ENCODE measurements at regions not wholly inside any gene's neighbourhood (a gene's known extent, or its start where the extent isn't known, plus 50 kb on each side); places are given as distances from the start of the nearest gene placed in this dataset.
A peak's percentile ranks its signal among the peaks of the same experiment; 100 is the strongest.
"Not testable (repeated sequence)": the region's sequence is repeated elsewhere in the genome, so short reads cannot be mapped to it uniquely, and the experiment has no call there.

DNA sequence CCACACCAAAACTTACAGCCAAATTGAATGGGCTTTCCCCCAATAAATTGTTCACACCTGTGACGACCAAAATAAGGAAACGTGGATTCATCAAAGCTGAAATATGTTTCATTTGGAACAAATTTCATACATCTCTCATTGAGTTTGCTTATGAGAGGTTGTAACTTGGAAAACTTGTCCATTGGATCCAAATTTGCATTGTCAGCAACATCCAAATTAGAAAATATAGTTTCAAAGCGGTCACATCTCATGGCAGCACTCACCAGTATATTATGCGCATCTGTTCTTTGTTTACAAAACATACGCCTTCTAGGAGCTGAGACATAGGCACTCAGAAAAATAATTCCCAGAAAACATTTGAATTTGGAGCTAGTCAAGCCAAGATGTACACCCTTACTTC is 1028.2 kb upstream of the USP15 start:
- no peak for DNase-seq (ENCODE audit: low read depth)

DNA sequence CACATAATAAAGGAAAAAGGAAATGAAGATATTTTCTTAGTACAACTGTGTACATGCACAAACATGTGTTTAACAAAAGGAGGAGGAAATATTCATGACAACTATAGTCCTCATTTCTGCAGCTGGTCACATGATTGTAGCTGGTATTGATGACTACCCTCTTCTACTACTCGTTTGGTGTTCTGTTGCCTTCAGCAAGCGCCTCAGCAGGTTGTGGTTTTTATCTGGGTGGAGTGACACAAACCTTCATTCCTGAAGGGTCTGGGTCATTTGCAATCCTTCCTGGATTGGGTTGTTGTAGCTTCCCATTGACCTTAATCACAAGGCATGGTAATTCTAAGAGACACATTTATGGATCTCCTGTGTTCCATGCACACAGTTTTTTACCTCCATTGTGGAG is 1009.9 kb upstream of the USP15 start:
- peak; percentile 88 for DNase-seq (ENCODE audit: low read depth)

DNA sequence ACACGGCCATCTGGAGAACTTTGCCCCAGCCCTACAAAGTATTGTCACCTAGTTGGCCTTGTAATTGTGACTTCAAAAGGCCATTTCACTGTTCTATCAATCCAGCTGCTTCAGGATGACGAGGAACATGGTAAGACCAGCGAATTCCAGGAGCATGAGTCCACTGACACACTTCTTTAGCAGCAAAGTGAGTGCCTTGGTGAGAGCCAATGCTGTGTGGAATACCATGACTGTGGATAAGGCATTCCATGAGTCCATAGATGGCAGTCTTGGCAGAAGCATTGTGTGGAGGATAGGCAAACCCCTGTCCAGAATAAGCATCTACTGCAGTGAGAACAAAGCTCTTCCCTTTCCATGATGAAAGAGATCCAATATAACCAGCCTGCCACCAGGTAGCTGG is 1009.1 kb upstream of the USP15 start:
- peak; percentile 61 for DNase-seq (ENCODE audit: low read depth)

DNA sequence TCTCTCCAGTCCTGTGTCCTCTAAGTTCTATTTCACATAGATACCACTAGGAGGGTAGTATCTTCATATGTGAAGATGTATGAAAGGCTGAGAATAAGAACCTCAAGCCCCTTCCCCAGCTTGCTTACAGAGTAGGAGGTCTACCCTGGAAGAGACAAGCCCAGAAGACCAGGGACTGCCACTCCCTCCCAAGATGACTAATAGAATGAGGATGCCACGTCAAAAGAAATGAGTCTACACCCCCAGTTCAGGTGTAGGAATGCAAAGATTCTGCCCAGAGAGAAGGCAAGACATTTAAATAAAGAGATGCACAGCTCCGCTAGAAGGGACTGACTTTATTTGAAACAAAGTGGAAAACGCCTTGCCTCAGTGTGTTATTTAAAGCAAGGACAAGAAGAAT is 1006.0 kb upstream of the USP15 start:
- DNase-seq (ENCODE audit: low read depth), result peak; percentile 23

DNA sequence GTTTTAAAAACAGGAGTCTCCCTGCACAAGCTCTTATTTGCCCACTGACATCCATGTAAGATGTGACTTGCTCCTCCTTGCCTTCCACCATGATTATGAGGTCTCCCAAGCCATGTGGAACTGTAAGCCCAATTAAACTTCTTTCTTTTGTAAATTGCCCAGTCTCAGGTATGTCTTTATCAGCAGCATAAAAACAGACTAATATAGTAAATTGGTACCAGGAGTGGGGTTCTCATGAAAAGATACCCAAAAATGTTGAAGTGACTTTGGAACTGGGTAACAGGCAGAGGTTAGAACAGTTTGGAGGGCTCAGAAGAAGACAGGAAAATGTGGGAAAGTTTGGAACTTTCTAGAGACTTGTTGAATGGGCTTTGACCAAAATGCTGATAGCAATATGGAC is 995.9 kb upstream of the USP15 start:
- not testable (repeated sequence) for DNase-seq (ENCODE audit: low read depth)

DNA sequence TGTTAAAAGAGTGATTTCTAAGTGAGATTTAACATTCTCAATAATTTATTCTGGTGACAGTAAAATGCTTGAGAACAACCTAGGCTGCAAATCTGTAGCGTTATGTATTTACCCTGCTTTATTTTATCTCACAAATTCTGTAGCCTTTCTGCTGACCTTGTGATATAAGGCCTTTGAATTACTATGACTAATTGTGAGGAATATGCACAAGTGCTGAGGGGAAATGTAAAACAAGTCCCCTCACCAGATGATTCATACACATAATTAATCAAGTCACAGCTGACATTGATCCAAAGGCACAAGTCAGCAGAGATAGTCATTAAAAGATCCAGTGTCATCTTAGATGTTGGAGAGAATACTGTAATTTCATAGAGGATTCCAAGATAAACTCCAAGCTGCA is 992.7 kb upstream of the USP15 start:
- peak; percentile 34 for DNase-seq (ENCODE audit: low read depth)

DNA sequence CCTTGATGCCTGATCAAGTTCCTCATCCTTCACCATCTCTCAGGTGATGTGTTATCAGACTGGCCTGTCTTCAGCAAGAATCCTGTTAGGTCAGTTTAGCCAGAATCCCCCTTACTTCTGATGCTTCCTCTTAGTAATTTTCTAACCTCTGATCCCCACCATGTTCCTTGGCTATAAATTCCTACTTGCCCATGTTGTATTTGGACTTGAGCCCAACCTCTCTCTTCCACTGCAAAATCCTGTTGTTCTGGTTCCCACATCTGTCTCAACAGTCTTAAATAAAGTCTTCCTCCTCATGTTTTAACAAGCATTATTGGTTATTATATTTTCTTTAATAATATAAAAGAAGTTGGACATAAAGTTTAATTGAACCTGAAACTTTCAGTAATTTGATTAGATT is 987.8 kb upstream of the USP15 start:
- peak; percentile 19 for DNase-seq (ENCODE audit: low read depth)

DNA sequence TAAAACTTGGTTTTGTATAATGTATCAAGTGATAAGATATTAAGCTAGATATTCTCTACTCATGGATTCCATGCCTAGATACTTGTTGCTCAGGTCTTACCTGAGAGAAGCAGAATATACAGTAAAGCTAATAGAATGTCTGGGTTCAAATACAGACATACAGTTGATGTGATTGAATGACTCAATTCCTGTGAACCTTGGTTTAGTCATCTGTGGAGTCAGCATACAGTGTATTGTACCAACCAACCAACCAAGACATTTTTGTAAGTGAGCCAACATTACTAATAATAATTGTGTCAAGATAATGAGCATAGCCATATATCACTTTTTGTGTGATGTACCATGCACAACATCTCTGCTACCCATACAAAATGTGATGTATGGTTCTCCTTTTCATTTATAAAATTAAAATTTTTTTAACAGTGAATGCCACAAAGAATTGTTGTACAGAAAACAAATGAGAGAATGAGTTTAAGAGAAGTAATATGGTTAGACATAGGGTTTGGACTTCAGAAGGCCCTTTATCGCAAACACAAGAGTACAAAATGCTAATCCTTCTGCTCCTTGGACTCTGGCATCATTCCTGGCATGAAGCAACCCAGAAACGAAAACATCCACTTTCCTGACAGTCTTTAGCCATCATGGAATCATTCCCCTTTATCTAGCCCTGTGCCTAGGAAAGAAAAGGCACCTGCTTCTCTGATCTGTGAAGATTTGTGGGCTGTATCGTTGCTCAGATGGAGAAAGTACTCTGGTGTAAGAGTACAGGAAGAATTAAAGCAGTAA is 977.2 kb upstream of the USP15 start:
- peak; percentile 76 for DNase-seq (ENCODE audit: low read depth)

DNA sequence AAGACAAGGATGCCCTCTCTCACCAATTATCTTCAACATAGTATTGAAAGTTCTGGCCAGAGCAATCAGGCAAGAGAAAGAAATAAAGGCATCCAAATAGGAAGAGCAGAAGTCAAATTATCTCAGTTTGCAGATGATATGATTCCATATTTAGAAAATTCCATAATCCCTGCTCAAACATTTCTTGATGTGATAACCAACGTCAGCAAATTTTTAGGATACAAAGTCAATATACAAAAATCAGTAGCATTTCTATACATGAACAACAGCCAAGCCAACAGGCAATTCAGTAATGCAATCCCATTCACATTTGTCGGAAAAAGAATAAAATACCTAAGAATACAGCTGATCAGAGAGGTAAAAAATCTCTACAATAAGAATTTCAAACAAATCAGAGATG is 969.7 kb upstream of the USP15 start:
- DNase-seq (ENCODE audit: low read depth), result no peak

DNA sequence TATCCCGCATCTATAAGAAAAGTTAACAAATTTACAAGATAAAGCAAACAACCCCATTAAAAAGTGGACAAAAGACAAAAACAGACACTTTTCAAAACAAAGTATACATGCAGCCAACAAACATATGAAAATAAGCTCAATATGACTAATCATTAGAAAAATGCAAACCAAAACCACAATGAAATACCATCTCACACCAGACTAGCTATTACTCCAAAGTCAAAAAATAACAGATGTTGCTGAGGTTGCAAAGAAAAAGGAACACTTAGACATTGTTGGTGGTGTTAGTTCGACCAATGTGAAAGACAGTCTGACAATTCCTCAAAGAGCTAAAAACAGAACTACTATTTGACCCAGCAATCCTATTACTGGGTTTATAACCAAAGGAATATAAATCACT is 968.6 kb upstream of the USP15 start:
- DNase-seq (ENCODE audit: low read depth), result peak; percentile 19

DNA sequence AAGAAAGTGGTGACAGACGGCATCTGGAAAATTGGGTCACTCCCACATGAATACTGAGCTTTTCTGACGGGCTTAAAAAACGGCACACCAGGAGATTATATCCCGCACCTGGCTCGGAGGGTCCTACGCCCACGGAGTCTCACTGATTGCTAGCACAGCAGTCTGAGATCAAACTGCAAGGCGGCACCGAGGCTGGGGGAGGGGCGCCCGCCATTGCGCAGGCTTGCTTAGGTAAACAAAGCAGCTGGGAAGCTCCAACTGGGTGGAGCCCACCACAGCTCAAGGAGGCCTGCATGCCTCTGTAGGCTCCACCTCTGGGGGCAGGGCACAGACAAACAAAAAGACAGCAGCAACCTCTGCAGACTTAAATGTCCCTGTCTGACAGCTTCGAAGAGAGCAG is 966.2 kb upstream of the USP15 start:
- not testable (repeated sequence) for DNase-seq (ENCODE audit: low read depth)

DNA sequence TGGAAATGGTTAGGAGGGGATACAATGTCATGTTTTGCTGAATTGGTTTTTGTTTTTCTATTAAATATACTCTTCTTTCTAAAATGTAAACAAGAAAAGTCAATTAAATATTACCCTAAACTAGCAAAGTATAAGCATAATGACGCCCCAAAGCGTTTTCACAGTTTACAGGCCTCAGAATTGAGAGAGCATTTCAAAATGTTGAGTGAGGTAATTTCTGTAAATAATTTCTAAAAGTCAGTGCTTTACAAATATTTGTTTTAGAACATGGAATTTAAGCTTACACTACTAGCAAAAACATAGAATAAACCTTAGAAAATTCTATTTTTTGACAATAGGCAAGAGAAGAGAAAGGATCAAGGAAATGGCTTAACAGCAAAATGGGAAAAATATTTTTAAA is 958.4 kb upstream of the USP15 start:
- DNase-seq (ENCODE audit: low read depth), result no peak

DNA sequence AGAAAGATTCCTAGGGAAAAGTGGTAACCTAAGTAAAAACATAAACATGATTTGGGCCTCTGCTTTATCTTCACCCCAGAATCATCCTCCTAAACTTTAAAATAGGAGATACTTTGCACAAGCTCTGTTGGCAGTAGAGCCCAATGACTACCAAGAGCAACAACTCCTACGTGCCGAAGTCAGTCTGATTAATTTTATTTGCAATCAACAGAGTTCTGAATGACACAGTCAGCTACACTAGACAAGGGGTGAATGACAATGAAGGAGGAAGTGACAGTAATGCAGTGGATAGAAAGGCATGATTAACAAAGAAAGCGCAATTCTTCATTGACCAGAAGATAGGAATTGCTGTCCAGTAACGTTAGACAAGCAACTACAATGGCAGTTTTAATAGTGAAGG is 957.9 kb upstream of the USP15 start:
- no peak for DNase-seq (ENCODE audit: low read depth)

DNA sequence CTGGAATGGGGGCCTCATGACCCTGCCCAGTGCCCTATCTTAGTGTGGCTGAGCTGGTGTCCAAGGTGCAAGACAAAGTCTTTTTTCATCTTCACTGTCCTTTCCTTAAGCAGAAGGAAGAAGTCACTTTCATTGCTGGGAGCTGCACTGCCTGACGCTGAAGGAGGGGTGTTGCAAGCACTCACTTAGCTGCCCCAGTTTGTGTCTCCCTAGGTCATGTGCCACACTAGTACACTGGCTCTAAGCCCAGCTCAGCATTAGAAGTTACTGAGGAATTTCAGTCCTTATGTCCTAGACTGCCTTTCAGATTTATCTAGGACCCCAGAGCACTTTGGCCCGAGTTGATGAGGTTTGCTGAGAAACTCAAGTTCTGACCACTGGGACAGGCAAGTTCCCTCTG is 952.0 kb upstream of the USP15 start:
- no peak for DNase-seq (ENCODE audit: low read depth)

DNA sequence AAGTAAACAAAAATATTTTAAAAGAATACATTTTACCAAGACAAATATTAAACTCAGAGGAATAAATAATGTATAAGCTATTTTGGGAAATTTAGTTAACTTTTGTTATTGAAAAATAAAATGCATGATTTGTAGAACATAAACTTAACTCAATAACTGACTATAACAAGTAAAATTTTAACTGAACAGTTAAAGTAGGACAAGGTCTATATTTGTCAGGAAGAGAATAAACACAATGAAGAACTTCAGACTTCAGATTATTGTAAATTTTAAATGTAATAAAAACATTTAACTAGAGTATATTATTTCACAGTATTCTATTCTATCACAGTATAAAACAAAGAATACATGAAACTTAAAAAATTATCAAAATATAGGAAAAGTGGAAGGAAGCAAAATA is 948.8 kb upstream of the USP15 start:
- no peak for DNase-seq (ENCODE audit: low read depth)

DNA sequence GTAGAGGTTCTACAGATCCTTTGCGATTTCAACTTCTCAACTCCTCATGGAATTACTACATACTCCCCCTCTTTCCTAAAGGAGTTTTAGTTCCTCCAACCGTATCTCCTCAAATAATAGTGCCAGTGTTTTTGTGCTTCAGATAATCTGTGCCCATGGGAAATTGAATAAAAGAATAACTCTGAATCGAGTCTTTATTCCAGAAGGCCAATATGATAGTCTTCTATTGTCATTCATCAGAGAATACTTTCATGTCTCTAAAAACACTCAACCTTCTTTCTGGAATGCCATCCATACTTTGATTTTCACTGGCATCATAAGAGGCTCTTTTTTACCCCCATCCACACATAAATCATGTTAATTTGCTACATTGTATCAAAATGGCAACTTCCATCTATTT is 911.3 kb upstream of the USP15 start:
- DNase-seq (ENCODE audit: low read depth), result no peak

DNA sequence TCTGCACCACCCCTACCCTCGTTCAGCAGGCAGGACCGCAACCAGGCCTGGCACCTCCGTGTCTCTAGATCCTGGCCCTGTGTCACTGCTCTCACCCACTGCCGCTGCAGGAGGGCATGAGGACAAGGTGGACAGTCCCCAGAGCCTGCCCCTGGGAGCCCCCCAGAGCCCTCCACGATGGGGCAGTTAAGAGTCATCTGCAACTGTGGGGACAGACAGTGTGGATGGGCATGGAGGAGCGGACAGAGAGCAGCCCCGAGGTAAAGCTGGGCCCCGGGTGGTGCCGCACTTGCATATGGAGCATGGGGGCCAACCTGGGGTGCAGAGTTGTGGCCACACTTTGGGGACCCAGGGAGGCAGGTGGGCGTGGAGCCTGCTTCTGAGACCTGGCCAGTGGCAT is 905.1 kb upstream of the USP15 start:
- no peak for DNase-seq (ENCODE audit: low read depth)

DNA sequence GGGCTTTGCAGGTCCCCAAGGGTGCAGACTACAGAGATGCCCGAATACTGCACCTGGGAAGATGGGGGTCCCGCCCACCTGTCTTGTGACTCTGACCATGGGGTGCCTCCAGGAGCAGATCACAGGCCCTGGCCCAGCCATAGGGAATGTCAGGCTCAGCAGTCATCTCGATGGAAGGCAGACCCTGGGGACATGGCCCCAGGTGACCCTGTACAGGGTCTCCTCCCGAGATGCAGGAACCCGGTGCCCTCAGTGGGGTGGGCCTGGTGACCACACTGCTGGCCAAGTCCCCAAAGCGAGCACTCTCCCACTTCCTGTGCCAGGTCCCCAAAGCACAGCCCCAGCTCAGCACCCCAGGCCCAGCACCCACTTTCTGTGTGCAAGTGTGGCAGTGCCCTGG is 903.7 kb upstream of the USP15 start:
- no peak for DNase-seq (ENCODE audit: low read depth)

DNA sequence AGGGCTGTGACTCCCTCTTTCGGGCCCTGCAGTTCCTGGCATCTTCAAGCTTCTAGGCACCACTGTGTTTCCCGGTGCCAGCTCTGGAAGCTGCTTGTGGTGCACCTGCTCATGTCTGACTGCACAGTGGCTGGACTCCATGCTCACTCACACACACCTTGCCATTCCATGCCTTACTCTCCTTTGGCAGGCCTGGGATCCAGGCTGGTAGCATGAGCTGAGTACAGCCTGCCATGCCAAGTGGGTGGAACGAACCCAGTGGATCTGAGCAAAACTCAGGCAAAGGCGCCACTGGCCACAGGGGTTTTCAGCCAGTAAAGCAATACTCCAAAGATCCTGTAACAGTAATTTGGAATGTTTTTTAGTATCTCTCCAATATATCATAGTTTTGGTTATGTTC is 902.7 kb upstream of the USP15 start:
- DNase-seq (ENCODE audit: low read depth), result peak; percentile 4

DNA sequence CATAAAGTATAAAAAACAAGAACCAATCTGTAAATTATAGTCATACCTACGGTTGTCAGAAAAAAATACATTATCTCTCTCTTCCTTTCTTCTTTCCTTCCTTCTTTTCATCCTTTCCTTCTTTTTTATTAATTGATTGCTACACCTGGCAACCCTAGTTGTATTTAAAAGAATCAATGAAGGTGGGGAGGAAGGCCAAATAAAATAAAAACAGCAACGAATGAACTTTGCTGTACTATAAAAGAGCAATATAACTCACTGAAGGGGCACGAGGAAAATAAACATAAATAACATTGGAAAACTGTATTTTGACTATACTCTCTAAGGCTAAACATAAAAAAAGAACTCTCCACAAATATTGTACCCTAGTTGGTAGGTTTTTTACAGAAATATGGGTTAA is 898.2 kb upstream of the USP15 start:
- DNase-seq (ENCODE audit: low read depth), result no peak

DNA sequence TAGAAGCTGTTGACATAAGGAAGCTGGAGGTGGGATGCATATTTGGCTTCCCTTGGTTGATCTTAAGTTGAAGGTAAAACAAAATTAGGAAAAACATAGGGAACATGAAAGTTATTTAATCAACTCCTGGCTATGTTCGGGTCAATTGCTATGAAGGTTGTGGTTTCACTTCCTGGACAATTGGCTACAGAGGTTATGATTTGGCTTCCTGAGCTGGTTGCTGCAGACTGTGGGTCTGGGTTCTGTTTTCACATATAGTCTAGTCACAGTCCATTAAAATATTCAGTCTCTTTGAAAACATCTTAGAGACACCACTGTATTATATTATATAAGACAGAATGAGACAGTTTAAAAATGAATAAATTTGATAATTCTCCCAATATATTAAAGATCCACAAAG is 895.2 kb upstream of the USP15 start:
- DNase-seq (ENCODE audit: low read depth), result peak; percentile 43

DNA sequence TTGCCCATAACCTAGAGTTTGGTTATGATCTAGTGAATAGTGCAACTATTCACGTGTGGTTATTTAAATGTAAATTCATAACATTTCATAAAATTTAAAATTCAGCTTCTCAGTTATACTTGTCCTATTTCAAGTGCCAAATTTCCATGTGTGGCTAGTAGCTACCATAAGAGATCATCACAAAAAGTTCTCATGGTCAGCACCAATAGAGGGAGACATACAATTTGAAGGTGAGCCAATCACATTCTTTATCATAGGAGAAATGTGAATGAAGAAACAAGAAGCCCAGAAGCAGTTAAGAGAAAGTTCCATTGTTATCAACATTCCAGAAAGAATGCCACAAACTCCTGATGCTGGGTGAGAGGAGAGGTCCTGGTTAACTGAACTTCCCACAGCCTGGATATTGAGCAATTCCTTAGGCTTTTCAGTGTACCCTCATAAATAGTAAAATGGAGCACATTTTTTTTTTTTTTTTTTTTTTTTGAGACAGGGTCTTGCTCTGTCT is 892.9 kb upstream of the USP15 start:
- DNase-seq (ENCODE audit: low read depth), result peak; percentile 7

DNA sequence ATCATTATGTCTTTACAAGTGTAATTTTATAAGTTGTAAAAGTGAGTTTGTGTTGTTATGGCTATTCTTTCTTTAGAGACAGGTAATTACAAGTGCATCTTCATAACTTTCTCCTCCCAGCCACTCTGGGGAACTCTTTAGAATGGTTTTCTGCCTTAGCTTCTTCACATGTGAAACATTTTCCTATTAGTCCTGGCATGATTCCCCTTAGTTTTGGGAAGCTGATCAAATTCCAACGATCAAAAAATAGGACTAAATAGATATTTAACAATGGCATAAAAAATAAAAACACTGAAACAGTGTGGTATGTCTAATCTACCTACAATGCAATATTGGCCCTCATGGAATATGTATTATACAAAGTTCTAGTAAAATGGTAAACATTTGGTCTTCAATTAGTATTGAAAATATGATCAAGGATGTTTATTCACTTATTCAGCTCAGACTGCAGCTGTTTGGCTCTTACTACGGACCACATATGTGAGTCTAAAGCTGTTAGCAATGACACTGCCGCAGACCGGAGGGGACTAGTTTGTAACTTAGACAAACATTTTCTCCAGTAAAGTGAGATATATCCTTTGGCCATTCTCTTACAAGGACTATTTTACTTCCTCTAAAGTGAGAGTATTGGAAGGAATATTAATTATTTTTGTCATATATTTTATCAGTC is 890.8 kb upstream of the USP15 start:
- no peak for DNase-seq (ENCODE audit: low read depth)

Data from HT1080 (cell line).